Ishikawa (cell line): ENCODE measurements at regions not wholly inside any gene's neighbourhood (a gene's known extent, or its start where the extent isn't known, plus 50 kb on each side); places are given as distances from the start of the nearest gene placed in this dataset.

Source experiments
- CEBPB ChIP-seq: IDR thresholded peaks from 2 replicates; pipeline ENCODE4 v1.6.1; 2012
- CREB1 ChIP-seq: IDR thresholded peaks from 2 replicates; pipeline ENCODE4 v1.6.1; 2012; ENCODE audit warnings: low read depth
- EGR1 ChIP-seq: IDR thresholded peaks from 2 replicates; pipeline ENCODE4 v1.6.1; 2012
- EP300 ChIP-seq: IDR thresholded peaks from 2 replicates; pipeline ENCODE4 v1.6.1; 2012; ENCODE audit warnings: borderline replicate concordance
- FOXM1 ChIP-seq: IDR thresholded peaks from 2 replicates; pipeline ENCODE4 v1.6.1; 2012; ENCODE audit warnings: low read depth, borderline replicate concordance
- NFIC ChIP-seq: IDR thresholded peaks from 2 replicates; pipeline ENCODE4 v1.6.1; 2012
- RAD21 ChIP-seq: IDR thresholded peaks from 2 replicates; pipeline ENCODE4 v1.6.1; 2012; ENCODE audit warnings: low read depth
- TAF1 ChIP-seq: IDR thresholded peaks from 2 replicates; pipeline ENCODE4 v1.6.1; 2012; ENCODE audit warnings: low read depth, mild to moderate bottlenecking
- TCF12 ChIP-seq: IDR thresholded peaks from 2 replicates; pipeline ENCODE4 v1.6.1; 2012; ENCODE audit warnings: low read depth
- TEAD4 ChIP-seq: IDR thresholded peaks from 2 replicates; pipeline ENCODE4 v1.6.1; 2012
- YY1 ChIP-seq: IDR thresholded peaks from 2 replicates; pipeline ENCODE4 v1.6.1; 2012; ENCODE audit warnings: low read depth
- ZBTB7A ChIP-seq: IDR thresholded peaks from 2 replicates; pipeline ENCODE4 v1.6.1; 2012; ENCODE audit warnings: low read depth
- TF ChIP-seq, protein P1 (sequence below): IDR thresholded peaks from 2 replicates; pipeline ENCODE4 v1.6.1; 2012
- TF ChIP-seq, protein P2 (sequence below): IDR thresholded peaks from 2 replicates; pipeline ENCODE4 v1.6.1; 2012; ENCODE audit warnings: low read depth, mild to moderate bottlenecking
- TF ChIP-seq, protein P3 (sequence below): IDR thresholded peaks from 2 replicates; pipeline ENCODE4 v1.6.1; 2012

DNA sequence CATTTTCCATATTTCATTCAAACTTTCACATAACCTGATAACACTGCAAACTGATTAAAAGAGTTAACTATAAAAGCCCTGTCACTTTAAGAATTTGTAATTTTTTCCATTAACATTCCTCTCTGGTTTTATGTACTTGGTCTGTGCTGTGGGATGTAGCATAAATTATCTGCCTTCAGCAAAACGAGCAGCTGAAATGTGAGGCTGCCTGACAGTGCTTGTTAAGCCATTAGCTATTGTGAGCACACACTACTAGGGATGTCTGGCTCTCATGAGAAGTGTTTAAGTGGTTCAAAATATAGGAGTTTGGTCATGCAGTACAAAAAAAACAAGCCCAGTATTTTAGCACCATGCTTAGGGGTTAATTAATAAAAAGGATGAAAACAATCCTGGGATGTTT lies 63.0 kb downstream of the HOXA1 start:
- TF ChIP-seq, protein P1, sequence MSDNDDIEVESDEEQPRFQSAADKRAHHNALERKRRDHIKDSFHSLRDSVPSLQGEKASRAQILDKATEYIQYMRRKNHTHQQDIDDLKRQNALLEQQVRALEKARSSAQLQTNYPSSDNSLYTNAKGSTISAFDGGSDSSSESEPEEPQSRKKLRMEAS = no peak
- TF ChIP-seq FOXM1 (no peak), RAD21 (no peak), ZBTB7A (no peak), TAF1 (no peak), EGR1 (no peak)
- TF ChIP-seq, protein P2, sequence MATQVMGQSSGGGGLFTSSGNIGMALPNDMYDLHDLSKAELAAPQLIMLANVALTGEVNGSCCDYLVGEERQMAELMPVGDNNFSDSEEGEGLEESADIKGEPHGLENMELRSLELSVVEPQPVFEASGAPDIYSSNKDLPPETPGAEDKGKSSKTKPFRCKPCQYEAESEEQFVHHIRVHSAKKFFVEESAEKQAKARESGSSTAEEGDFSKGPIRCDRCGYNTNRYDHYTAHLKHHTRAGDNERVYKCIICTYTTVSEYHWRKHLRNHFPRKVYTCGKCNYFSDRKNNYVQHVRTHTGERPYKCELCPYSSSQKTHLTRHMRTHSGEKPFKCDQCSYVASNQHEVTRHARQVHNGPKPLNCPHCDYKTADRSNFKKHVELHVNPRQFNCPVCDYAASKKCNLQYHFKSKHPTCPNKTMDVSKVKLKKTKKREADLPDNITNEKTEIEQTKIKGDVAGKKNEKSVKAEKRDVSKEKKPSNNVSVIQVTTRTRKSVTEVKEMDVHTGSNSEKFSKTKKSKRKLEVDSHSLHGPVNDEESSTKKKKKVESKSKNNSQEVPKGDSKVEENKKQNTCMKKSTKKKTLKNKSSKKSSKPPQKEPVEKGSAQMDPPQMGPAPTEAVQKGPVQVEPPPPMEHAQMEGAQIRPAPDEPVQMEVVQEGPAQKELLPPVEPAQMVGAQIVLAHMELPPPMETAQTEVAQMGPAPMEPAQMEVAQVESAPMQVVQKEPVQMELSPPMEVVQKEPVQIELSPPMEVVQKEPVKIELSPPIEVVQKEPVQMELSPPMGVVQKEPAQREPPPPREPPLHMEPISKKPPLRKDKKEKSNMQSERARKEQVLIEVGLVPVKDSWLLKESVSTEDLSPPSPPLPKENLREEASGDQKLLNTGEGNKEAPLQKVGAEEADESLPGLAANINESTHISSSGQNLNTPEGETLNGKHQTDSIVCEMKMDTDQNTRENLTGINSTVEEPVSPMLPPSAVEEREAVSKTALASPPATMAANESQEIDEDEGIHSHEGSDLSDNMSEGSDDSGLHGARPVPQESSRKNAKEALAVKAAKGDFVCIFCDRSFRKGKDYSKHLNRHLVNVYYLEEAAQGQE = no peak

DNA sequence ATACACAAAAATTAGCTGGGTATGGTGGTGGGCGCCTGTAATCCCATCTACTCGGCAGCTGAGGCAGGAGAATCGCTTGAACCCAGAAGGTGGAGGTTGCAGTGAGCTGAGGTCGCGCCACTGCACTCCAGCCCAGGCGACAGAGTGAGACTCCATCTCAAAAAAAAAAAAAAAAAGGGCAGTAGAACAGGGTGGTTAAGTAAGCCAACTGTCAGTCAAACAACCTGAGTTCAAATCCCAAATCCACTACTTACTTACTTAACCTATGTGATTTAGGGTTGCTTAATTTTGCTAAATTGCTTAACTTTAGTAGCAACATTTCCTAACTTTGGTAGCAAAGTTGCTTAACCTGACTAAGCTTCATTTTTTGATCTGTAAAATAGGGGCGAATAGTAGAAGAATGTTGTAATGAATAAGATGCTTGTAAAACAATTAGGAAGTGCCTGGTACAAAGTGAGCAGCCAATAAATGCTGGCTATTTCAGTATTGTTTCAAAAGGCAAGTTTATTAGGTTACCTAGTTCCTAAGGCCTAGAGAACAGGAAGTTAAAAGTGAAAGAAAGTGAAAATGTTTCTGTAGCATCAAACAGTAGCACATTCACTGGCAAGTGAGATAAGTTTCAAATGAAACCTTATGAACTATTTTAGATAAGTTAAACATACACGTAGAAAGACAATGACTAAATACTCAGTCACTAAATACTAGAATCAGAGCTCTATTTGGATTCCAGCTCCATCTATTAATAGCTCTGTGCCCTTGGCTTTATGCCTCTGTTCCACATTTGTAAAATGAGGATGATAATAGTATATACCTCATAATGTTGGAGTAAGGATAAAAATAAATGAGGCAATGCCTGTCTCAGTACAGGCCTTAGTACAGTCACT lies 64.3 kb downstream of the HOXA1 start:
- TF ChIP-seq EGR1 (no peak), NFIC (no peak), CREB1 (no peak), FOXM1 (no peak), TAF1 (no peak), EP300 (no peak), RAD21 (no peak), TCF12 (no peak), YY1 (no peak), CEBPB (no peak), TEAD4 (no peak), ZBTB7A (no peak)
- TF ChIP-seq, protein P3, sequence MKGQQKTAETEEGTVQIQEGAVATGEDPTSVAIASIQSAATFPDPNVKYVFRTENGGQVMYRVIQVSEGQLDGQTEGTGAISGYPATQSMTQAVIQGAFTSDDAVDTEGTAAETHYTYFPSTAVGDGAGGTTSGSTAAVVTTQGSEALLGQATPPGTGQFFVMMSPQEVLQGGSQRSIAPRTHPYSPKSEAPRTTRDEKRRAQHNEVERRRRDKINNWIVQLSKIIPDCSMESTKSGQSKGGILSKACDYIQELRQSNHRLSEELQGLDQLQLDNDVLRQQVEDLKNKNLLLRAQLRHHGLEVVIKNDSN = no peak
- TF ChIP-seq, protein P2 = no peak
- TF ChIP-seq, protein P1 = no peak

DNA sequence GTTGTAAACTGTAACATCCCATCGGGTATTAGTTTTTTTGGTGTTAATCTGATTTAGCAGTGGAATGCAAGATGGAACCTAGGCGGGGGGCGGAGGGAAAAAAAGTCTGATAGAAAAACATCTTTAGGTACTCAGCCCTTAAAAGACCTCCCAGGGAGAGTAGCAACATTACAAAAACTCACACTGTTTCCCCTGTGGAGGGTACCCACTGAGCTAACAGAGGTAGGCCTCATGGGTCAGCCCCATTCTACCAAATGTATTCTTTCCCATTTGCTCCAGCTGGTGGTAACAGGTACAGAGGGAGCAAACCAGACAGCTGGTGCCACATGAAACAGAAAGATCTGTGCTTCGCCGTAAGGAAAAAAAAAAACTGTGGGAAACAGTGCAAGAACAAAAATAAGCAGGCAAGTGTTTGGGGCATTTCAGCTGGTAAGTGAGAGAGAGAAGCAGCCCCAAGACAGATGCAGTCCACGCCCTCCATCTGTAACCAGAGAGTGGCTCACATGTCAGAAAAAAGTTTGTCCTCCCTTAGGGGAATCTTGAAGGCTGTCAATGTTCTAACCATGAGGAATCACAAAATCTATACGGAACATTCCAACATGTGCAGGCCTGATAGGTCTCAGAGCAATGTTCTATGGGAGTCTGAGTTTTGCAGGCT lies 65.3 kb downstream of the HOXA1 start:
- TF ChIP-seq, protein P1 = no peak

DNA sequence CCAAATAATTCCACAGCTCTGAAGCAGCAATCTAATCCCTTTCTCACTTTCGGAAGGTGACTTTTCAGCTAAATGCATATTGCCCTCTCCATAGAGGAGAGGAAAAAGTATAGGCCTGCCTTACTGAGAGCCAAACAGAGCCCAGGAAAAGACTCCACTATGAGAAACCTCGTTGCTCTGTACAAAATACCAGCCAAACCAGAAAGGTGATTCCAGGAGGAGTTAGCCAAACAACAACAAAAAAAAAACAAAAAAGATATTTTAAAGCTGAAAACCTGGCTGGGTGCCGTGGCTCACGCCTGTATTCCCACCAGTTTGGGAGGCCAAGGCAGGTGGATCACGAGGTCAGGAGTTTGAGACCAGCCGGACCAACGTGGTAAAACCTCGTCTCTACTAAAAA lies 70.5 kb downstream of the HOXA1 start:
- no peak for TF ChIP-seq TEAD4
- no peak for TF ChIP-seq YY1
- no peak for TF ChIP-seq EP300
- TF ChIP-seq ZBTB7A = no peak
- TF ChIP-seq, protein P2 = no peak
- no peak for TF ChIP-seq EGR1
- TF ChIP-seq, protein P1 = no peak
- TF ChIP-seq, protein P3 = no peak
- no peak for TF ChIP-seq TAF1
- no peak for TF ChIP-seq CEBPB
- no peak for TF ChIP-seq FOXM1
- no peak for TF ChIP-seq CREB1
- TF ChIP-seq TCF12 = no peak
- TF ChIP-seq NFIC = no peak
- no peak for TF ChIP-seq RAD21
